Chondrocyte (in vitro differentiated cells): ENCODE measurements at regions not wholly inside any gene's neighbourhood (a gene's known extent, or its start where the extent isn't known, plus 50 kb on each side); places are given as distances from the start of the nearest gene placed in this dataset.

Experiments
- DNase-seq: peaks from one replicate; pipeline ENCODE4 v3.0.0; 2021; ENCODE audit warnings: mixed read lengths, low spot score
- H3K27ac Mint-ChIP-seq: one replicate; pipeline ENCODE4 v1.8.0; 2021; ENCODE audit warnings: mild to moderate bottlenecking, moderate library complexity, mixed read lengths; ENCODE audit not compliant: unreplicated experiment
- H3K27me3 Mint-ChIP-seq: 2 replicates; pipeline ENCODE4 v1.8.0; 2021; ENCODE audit warnings: low read depth, mixed read lengths
- H3K36me3 Mint-ChIP-seq: 2 replicates; pipeline ENCODE4 v1.8.0; 2021; ENCODE audit warnings: low read depth, mixed read lengths
- H3K4me1 Mint-ChIP-seq: 2 replicates; pipeline ENCODE4 v1.8.0; 2021; ENCODE audit warnings: low read depth, mild to moderate bottlenecking, mixed read lengths
- H3K4me3 Mint-ChIP-seq: one replicate; pipeline ENCODE4 v1.8.0; 2021; ENCODE audit warnings: mild to moderate bottlenecking, moderate library complexity, mixed read lengths; ENCODE audit not compliant: unreplicated experiment
- H3K9me3 Mint-ChIP-seq: 2 replicates; pipeline ENCODE4 v1.8.0; 2021; ENCODE audit warnings: low read depth, mixed read lengths
- CTCF ChIP-seq: fragments of 200-600 bp; sonication (generic); IDR thresholded peaks from 2 replicates; pipeline ENCODE4 v1.5.0; 2021; ENCODE audit warnings: antibody characterized with exemption, mild to moderate bottlenecking, moderate library complexity

GRCh38 chr9:100880284-100880683, 148.2 kb upstream of the PLPPR1 start:
- no peak overlapping the region for H3K4me3 Mint-ChIP-seq
- TF ChIP-seq CTCF: no peak
- no peaks in the 10 kb centered on the region for H3K4me1 Mint-ChIP-seq
- DNase-seq: no peak
- H3K27ac Mint-ChIP-seq: no peak overlapping the region
- no peaks in the 10 kb centered on the region for H3K9me3 Mint-ChIP-seq
- H3K27me3 Mint-ChIP-seq: peaks cover 4% of the 10 kb centered on the region
- no peaks in the 10 kb centered on the region for H3K36me3 Mint-ChIP-seq

GRCh38 chr9:100884518-100884917, 144.0 kb upstream of the PLPPR1 start:
- no peak overlapping the region for H3K4me3 Mint-ChIP-seq
- no peak for TF ChIP-seq CTCF
- H3K9me3 Mint-ChIP-seq: peaks cover 3% of the 10 kb centered on the region
- peaks cover 6% of the 10 kb centered on the region for H3K27me3 Mint-ChIP-seq
- no peak for DNase-seq
- no peaks in the 10 kb centered on the region for H3K4me1 Mint-ChIP-seq
- no peak overlapping the region for H3K27ac Mint-ChIP-seq
- H3K36me3 Mint-ChIP-seq: no peaks in the 10 kb centered on the region

- no peak overlapping the region for H3K27ac Mint-ChIP-seq
- DNase-seq: no peak
- H3K4me3 Mint-ChIP-seq: no peak overlapping the region
- H3K9me3 Mint-ChIP-seq: peaks cover 3% of the 10 kb centered on the region
- TF ChIP-seq CTCF: no peak
- no peaks in the 10 kb centered on the region for H3K36me3 Mint-ChIP-seq
- H3K4me1 Mint-ChIP-seq: no peaks in the 10 kb centered on the region
- H3K27me3 Mint-ChIP-seq: peaks cover 2% of the 10 kb centered on the region
These were observed 138.2 kb upstream of the PLPPR1 start for GRCh38 chr9:100890321-100890720.

- H3K27ac Mint-ChIP-seq: no peak overlapping the region
- H3K36me3 Mint-ChIP-seq: no peaks in the 10 kb centered on the region
- H3K4me1 Mint-ChIP-seq: no peaks in the 10 kb centered on the region
- H3K4me3 Mint-ChIP-seq: no peak overlapping the region
- DNase-seq: no peak
- H3K27me3 Mint-ChIP-seq: peaks cover 8% of the 10 kb centered on the region
- H3K9me3 Mint-ChIP-seq: peaks cover 5% of the 10 kb centered on the region
- no peak for TF ChIP-seq CTCF
These were observed 117.3 kb upstream of the PLPPR1 start for GRCh38 chr9:100911273-100911672.

GRCh38 chr9:100913257-100913656, 115.3 kb upstream of the PLPPR1 start:
- H3K4me1 Mint-ChIP-seq: no peaks in the 10 kb centered on the region
- peaks cover 5% of the 10 kb centered on the region for H3K9me3 Mint-ChIP-seq
- DNase-seq: no peak
- H3K27ac Mint-ChIP-seq: no peak overlapping the region
- H3K36me3 Mint-ChIP-seq: no peaks in the 10 kb centered on the region
- no peak for TF ChIP-seq CTCF
- H3K27me3 Mint-ChIP-seq: peaks cover 5% of the 10 kb centered on the region
- H3K4me3 Mint-ChIP-seq: no peak overlapping the region
